HG03469 (cell line): ENCODE measurements at regions not wholly inside any gene's neighbourhood (a gene's known extent, or its start where the extent isn't known, plus 50 kb on each side); places are given as distances from the start of the nearest gene placed in this dataset.
A peak's percentile ranks its signal among the peaks of the same experiment; 100 is the strongest.
"Not testable (repeated sequence)": the region's sequence is repeated elsewhere in the genome, so short reads cannot be mapped to it uniquely, and the experiment has no call there.

Source experiments
- ATAC-seq: cut with Tn5 transposase; IDR thresholded peaks from one replicate; pipeline ENCODE4 v1.9.1; 2021; ENCODE audit warnings: mild to moderate bottlenecking, moderate library complexity, moderate number of reproducible peaks; ENCODE audit not compliant: unreplicated experiment

DNA sequence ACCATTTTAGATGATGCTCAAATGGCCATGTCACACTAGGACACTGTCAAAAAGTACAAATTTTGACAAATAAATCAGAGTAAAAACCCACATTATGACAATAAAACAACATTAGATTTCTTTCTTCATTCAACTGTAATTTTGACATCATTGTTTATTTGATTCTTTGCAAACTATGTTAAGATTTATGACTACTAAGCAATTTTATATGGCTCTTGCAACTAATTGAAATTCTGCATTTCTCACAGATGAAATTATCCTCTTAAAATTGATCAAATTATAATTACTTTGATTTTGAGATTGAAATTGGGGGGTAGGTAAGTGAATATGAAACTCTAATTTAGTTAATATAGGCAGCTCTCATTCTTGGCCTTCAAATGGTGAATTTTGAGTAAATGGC, 59.8 kb downstream of the ATOH1 start:
- no peak for ATAC-seq

DNA sequence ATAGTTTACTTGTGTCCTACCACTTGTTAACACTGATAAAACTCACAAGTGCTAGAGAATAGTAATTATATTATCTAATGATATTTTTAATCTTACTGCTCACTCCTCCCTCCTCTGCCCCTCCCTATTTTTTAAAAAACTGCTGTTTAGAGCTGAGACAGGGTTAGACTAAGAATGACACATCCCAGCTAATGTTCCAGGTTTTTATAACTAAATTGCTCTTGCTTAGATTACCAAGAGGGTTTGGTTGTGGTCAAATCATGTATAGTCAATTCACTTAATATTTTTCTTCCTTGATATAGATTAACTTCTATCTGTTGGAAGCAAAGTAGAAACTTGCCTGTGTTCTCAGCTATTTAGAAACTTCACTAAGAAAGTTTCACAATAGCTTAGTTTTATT, 60.2 kb downstream of the ATOH1 start:
- no peak for ATAC-seq

DNA sequence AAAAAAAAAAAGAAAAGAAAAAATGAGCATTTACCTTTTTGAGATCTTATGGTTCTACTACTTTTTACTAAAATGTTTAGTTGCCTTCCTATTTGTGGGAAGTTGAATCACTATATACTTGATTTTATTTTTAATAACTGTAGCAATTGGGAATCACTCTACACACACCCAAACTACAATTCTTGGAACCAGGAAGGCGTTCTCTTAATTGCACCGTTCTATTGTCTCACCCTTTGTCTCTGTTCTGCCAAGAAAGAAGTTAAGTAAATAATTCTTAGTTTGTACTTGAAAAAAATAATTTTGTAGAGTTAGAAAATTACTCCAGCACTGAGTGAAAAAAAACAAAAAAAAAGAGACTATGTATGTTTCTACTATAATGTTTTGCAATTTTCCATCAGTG, 62.7 kb downstream of the ATOH1 start:
- no peak for ATAC-seq

DNA sequence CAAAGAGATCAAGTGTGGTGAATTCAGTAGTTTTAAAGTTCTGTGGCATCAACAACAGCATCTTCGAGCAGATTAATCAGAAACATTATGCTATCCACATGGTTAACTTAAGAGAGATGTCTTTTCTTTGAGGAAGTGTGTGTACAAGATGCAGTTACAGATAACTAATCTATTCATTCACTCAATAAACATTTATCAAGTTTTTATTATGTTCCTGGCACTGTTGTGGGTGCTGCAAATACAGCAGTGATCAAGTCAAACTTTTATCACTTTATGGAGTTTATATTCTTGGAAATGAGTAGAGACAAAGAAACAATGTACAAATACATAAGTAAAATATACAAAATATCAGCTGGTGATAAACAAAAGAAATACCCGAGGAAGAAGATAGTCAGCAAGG, 66.4 kb downstream of the ATOH1 start:
- ATAC-seq, result no peak

DNA sequence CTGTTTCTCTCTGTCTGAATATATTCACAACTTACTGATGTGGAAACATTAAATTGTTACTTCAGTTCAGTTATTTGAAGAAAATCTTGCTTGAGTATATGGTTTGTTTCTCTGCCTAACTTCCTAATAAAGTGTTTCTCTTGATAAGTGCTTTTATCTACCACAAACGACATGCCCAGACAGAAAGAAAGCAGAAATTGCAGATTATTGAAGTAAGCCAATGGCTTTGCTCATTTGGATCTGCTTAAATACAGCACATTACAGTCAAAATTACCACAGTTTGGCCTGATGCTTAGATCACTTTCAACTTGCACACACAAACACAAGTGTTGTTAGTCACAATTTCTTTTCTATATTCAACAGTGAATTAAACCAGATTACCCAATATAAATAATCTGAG, 68.0 kb downstream of the ATOH1 start:
- ATAC-seq, result no peak

DNA sequence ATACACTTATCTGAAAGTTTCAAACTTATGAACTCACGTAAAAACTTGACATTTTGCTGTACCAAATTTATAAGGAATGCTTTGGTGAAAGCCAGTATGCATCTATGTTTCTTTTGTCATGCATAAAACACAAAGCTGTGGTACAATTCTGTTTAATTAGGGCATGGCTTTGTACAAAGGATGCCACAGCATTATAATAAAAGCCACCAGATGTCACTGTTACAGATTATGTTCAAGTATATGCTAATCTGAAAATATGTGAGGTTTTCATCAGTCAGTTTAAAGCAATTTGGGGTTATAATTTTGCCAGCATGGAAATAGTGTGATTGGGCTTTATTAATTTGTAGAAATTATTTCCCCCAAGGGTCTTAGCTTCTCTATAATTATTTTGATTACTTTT, 69.0 kb downstream of the ATOH1 start:
- peak; percentile 56 for ATAC-seq

DNA sequence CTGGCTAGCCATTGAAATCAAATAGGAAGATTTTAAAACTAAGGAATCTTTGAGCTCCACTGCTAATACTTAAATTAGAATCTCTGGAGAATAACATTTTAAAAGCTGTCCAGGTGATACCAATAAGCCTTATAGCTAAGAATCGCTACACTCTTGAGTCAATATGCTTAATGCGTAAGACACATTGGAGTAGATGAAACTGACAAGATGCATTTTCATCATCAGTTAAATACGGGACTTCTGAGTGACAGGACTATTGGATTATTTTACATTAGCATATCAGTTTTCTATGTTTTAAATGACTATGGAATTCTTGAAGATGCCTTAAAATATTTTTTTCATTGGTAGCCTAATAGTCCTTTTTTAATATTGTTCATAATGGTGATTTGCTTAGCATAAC, 80.2 kb downstream of the ATOH1 start:
- ATAC-seq, result no peak

DNA sequence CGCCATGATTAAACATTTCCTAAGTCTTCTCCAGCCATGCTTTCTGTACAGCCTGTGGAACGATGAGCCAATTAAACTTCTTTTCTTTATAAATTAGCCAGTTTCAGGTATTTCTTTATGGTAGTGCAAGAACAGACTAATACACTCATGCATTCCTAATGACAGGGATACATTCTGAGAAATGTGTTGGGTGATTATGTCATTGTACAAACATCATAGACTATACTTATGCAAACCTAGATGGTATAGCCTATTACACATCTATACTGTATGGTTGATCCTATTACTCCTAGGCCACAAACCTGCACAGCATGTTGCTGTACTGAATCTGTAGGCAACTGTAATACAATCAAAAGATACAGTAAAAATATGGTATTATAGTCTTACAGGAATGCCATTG, 83.1 kb downstream of the ATOH1 start:
- ATAC-seq, result no peak

DNA sequence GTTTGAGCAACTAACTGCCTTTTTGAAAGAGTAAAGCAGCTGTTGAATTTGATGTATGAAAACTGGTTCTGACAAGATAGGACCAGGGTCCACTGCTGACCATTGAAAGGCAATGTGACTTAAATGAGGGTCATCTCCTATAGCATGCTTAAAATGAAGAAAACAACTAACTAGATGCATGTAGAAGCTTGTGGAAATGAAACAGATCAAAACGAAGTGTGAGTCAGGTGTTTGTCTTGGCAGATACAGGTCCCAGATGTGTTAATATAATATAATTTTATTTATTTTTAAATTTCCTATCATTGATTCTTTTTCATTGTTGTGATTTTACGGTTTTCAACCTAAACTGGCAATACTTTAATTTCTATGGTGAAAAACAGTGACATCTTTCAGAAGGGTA, 83.6 kb downstream of the ATOH1 start:
- ATAC-seq, result no peak

DNA sequence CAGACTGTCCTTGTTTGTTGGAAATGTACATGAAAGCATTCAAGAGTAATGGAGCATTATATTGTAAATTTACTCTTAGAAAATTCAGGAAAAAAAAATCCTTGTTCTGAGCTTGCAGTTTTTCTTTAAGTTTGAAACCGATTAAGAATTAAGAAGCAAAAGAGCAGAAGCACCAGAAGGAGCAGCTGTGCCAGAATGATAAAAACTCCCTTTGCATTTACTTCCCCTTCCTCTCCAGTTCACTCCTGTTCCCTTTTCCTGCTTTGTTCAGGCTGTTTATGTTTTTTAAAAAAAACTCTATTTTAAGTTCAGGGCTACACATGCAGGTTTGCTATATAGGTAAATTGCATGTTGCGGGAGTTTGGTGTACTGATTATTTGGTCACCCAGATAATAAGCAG, 90.3 kb downstream of the ATOH1 start:
- no peak for ATAC-seq

DNA sequence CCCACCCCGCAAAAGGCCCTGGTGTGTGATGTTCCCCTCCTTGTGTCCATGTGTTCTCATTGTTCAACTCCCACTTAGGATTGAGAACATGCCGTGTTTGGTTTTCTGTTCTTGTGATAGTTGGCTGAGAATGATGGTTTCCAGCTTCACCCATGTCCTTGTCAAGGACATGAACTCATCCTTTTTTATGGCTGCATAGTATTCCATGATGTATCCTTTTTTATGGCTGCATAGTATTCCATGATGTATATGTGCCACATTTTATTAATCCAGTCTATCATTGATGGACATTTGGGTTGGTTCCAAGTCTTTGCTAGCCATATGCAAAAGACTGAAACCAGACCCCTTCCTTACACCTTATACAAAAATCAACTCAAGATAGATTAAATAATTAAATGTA, 95.0 kb downstream of the ATOH1 start:
- ATAC-seq, result not testable (repeated sequence)

DNA sequence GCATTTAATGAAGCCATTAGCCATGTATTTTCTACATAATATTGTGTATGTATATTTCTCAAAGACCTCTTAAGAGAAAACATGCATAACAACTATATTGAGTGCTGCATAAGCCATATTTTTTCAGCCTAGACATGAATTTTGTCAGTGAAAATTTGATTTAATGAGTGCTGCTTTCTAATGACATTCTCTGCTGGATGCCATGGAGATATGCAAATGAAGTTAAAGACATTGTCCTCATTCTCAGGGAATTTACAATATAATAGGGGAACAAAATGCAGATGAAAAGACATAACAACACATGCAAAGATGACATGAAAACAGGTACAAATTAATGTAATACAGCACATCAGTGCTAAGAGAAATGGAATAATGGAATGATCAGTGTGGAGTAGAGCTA, 118.7 kb downstream of the ATOH1 start:
- ATAC-seq, result no peak

DNA sequence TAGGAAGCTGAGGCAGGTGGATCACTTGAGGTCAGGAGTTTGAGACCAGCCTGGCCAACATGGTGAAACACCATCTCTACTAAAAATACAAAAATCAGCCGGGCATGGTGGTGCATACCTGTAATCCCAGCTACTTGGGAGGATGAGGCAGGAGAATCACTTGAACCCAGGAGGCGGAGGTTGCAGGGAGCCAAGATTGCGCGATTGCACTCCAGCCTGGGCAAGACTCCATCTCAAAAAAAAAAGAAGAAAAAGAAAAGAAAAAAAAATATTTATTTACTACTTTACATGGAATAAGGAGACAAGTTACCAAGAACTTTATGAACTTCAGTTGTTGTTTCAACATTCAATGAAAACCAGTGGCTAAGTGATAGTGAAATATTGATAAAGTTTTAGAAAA, 121.7 kb downstream of the ATOH1 start:
- not testable (repeated sequence) for ATAC-seq

DNA sequence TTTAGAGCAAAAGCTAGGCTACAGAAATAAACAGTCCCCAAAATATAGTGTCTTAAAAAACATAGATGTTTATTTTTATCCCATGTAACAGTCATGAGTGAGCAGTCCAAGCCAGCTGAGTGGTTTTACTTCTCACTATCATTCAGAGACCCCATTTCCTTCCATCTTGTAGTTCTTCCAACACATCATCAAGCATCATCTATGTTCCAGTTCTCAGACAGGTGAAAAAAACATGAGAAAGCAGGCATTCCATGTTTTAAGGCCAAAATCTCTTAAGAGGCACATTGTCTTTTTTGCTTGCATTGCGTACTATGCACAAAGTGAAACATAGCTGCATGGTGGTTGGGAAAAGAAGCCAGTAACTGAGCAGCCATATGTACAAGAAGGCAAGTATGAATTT, 128.6 kb downstream of the ATOH1 start:
- ATAC-seq, result no peak

DNA sequence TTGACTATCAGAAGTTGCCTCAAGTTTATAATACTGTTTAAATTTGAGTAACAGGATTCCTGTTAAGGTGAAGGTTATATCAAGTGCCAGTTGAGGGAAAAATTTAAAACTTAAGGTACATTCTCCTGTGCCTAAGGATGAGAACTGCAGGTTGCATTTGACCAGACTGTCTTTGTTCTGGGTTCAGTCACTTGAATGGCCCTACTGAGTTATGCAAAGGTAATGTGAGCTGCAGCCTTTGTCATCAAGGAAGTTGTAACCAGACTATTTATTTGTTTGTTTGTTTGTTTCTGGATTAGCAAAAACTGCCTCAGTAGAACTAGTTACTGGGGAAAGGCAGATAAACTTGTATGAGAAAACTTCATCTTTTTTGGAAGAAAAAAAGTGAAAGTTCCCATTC, 131.9 kb downstream of the ATOH1 start:
- no peak for ATAC-seq

DNA sequence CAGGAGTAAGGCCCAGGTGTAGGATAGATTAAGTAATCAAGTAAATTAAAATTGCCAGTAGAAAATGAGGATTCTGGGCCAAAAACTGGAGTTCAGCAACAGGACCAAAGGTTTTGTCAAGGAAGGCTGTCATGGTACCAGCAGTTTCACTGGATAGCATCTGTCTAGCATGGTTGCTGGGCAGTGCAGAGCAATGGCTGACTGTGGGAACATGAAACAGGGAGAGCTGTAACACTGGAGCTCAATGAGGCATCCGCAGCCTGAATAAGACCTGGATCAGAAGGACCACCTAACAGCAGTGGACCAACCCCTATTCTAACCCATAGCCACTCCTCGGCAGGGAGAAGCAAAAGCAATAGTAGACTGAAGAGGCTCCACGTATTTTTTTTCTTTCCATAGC, 132.4 kb downstream of the ATOH1 start:
- ATAC-seq, result no peak

DNA sequence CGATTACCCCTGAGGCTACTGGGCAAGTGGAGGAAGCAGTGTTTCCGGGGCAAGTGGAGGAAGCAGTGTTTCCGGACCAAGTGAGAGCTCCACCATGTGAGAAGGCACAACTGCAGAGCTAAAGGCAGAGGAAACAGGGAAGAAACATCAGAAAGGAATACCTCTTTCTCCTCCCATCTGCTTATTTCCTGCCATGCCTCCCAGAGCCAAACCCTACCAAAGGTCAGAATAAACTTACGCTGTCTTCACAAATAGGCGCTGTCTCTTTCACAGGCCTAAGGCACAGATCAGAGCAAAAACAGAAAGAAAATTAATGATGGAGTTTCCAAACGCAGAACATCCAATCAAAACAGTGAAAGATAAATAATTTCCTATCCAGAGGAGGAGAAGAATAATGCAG, 153.0 kb downstream of the ATOH1 start:
- ATAC-seq, result no peak

DNA sequence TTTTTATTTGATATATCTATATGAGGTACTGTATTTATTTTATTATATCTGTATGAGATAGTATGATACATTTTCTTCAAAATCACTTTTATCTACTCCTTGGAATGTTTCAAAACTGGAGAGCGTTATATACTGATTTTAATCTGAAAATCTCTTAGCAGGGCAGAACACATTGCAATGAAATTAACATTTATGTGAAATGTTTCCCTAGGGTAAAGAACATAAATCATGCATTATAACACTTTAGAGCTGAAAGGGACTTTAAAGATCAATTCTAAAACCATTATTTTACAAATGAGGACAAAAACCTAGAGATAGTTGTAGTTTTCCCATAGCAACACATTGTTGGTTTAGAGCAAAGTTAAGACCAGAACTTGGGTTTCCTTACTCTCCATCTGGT, 153.7 kb downstream of the ATOH1 start:
- no peak for ATAC-seq

DNA sequence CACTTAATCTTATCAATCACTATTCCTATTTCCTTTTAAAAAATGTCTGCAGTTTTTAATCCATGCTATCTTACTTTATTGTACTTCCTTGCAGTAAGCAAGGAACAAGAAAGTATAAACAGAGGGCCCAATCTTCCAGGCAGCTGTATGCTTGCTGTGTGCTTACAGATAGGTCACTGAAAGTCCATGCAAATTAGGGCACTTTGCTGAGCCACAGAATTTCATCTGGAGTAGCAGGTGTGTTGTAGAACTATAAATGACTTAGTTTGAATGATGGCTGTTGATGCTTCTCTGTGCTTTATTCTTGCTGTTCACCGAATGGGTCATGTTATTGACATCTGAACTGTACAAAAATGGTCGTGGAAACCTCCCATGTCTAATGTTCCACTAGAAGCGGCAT, 154.6 kb downstream of the ATOH1 start:
- ATAC-seq, result peak; percentile 92

DNA sequence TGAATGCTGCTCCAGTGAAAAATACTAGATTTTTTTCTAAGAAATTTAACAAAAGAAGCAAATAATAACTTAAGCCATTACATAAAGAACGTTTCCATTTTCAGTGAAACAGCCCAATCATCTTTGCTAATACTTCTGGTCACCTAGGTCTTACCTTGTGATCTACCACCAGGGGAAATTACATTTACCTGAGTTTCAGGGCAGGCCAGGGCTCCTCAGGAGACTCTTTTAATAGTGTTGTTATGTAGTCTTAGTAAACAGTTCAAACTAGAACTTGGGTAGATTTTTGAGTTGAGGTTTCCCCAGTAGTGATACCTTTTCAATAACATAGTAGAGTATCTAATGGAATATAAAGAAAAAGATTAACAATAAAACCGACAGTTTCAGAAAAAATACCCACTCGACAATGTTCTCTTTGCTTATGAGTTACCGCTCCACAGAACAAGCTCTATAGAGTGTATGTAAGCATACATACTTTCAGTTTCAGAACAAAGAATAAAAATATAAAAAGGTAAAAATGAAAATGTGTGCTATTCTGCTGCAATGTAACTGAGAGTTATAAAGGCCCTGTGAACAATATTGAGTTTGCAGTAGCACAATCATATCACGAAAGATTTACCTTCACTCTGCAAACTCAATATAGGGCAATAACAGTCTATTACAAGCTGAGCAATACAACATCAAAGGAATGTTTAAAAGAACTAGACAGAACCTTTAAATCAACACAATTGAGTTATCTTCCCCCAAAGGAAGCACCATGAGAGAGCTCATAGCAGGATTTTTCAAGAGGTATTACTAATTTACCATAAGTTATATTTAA, 165.8 kb downstream of the ATOH1 start:
- no peak for ATAC-seq

DNA sequence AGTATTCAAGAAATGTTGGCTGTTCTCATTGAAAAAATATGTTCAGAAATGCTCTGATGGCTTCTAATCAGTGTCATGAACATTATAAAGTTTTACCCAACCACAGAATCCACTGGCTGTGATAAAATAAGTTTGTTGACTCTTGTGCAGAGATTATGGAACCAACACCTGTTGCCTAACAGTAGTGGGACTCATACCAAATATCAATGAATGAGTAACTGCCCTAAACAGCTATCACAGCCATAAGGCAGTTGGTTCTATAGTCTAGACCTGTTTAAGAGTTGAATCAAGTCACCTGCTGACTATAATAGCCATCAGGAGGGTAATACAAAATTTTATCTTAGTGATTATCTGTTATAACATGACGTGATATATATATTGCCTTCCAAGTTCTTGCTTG, 168.3 kb downstream of the ATOH1 start:
- no peak for ATAC-seq

DNA sequence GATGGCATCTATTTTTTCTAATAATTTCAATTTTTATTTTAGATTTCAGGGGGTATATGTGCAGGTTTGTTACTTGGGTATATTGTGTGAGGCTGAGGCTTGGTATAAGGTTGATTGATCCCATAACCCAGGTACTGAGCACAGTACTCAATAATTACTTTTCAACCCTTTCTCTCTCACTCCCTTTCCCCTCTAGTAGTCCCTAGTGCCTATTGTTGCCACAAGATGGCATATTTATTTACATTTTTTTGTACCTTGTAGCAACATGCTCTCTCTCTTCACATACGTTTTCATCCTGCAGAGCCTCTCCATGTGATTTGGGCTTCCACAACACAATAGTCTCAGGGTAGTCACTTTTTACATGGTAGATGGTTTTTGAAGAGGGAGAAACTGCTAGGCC, 172.0 kb downstream of the ATOH1 start:
- no peak for ATAC-seq

DNA sequence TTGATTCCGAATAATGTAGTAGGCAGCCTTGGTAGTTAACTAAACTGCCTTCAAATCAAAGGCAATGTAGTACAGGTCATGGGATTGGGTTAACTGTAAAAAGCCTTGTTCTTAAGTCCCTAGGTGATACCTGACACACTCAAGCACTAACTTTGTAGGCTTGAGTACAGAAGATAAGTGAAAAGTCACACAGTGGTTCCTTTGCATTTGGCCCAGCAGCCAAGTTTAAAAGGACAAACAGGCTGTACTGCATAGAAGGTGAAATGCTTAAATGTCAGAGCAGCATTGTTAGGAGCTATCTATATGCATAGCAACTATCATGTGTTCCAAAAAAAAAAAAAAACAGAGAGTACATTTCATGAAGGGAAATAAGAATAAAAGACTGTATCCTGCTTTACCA, 178.4 kb downstream of the ATOH1 start:
- no peak for ATAC-seq
